HL-60 (cell line): ENCODE measurements at regions not wholly inside any gene's neighbourhood (a gene's known extent, or its start where the extent isn't known, plus 50 kb on each side); places are given as distances from the start of the nearest gene placed in this dataset.

Experiments
- GABPA ChIP-seq: IDR thresholded peaks from 2 replicates; pipeline ENCODE4 v1.6.1; 2012; ENCODE audit warnings: low read depth
- POLR2AphosphoS5 ChIP-seq: IDR thresholded peaks from 2 replicates; pipeline ENCODE4 v1.6.1; 2012; ENCODE audit warnings: low read depth
- TF ChIP-seq, protein P1 (sequence below): IDR thresholded peaks from one replicate; pipeline ENCODE4 v1.5.1; 2011; ENCODE audit warnings: low read length, control low read depth, inconsistent platforms; ENCODE audit not compliant: insufficient read depth
- TF ChIP-seq, protein P2 (sequence below): IDR thresholded peaks from 2 replicates; pipeline ENCODE4 v1.6.1; 2012; ENCODE audit warnings: low read depth; ENCODE audit not compliant: insufficient replicate concordance

DNA sequence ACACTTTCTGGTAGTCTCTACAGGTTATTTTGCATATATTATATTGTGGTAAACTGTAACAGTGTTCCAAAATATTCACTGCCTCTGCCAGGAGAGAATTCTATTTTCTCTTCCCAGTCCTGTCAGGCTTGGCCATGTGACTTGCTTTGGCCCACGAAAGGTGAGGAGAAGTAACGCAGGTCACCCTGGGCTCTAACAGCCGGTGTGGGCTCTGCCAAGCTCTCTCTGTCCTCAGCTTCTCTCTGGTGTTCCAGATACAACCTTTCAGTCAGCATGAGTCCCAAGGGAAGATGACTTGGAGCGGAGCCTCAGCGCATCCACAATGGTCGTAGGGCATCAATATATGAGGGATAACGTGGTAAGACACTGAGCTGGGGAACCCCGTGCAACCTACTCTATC lies 113.0 kb upstream of the RREB1 start:
- TF ChIP-seq, protein P1, sequence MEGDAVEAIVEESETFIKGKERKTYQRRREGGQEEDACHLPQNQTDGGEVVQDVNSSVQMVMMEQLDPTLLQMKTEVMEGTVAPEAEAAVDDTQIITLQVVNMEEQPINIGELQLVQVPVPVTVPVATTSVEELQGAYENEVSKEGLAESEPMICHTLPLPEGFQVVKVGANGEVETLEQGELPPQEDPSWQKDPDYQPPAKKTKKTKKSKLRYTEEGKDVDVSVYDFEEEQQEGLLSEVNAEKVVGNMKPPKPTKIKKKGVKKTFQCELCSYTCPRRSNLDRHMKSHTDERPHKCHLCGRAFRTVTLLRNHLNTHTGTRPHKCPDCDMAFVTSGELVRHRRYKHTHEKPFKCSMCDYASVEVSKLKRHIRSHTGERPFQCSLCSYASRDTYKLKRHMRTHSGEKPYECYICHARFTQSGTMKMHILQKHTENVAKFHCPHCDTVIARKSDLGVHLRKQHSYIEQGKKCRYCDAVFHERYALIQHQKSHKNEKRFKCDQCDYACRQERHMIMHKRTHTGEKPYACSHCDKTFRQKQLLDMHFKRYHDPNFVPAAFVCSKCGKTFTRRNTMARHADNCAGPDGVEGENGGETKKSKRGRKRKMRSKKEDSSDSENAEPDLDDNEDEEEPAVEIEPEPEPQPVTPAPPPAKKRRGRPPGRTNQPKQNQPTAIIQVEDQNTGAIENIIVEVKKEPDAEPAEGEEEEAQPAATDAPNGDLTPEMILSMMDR = no peak
- TF ChIP-seq, protein P2, sequence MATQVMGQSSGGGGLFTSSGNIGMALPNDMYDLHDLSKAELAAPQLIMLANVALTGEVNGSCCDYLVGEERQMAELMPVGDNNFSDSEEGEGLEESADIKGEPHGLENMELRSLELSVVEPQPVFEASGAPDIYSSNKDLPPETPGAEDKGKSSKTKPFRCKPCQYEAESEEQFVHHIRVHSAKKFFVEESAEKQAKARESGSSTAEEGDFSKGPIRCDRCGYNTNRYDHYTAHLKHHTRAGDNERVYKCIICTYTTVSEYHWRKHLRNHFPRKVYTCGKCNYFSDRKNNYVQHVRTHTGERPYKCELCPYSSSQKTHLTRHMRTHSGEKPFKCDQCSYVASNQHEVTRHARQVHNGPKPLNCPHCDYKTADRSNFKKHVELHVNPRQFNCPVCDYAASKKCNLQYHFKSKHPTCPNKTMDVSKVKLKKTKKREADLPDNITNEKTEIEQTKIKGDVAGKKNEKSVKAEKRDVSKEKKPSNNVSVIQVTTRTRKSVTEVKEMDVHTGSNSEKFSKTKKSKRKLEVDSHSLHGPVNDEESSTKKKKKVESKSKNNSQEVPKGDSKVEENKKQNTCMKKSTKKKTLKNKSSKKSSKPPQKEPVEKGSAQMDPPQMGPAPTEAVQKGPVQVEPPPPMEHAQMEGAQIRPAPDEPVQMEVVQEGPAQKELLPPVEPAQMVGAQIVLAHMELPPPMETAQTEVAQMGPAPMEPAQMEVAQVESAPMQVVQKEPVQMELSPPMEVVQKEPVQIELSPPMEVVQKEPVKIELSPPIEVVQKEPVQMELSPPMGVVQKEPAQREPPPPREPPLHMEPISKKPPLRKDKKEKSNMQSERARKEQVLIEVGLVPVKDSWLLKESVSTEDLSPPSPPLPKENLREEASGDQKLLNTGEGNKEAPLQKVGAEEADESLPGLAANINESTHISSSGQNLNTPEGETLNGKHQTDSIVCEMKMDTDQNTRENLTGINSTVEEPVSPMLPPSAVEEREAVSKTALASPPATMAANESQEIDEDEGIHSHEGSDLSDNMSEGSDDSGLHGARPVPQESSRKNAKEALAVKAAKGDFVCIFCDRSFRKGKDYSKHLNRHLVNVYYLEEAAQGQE = no peak
- TF ChIP-seq GABPA (no peak), POLR2AphosphoS5 (no peak)
